GM23248 (cell line): ENCODE measurements at regions not wholly inside any gene's neighbourhood (a gene's known extent, or its start where the extent isn't known, plus 50 kb on each side); places are given as distances from the start of the nearest gene placed in this dataset.

Source experiments
- DNase-seq: peaks from one replicate; pipeline ENCODE4 v3.0.0-alpha.2; 2015
- H2AFZ ChIP-seq: fragments of 200-600 bp; sonication (generic); 2 replicates; pipeline ENCODE4 v1.6.1; 2016; ENCODE audit warnings: antibody characterized with exemption
- H3F3A ChIP-seq: fragments of 200-600 bp; sonication (generic); 2 replicates; pipeline ENCODE4 v1.6.1; 2016; ENCODE audit warnings: mild to moderate bottlenecking, antibody characterized with exemption, mixed run types; ENCODE audit not compliant: insufficient read depth
- H3K27ac ChIP-seq: fragments of 200-600 bp; sonication (generic); 2 replicates; pipeline ENCODE4 v1.5.1; 2016; ENCODE audit warnings: mild to moderate bottlenecking
- H3K27me3 ChIP-seq: fragments of 200-600 bp; sonication (generic); replicated peaks from 2 replicates; pipeline ENCODE4 v1.6.1; 2016; ENCODE audit warnings: mild to moderate bottlenecking; ENCODE audit not compliant: insufficient read depth
- H3K36me3 ChIP-seq: fragments of 200-600 bp; sonication (generic); 2 replicates; pipeline ENCODE4 v1.6.1; 2016; ENCODE audit warnings: low read depth, mild to moderate bottlenecking
- H3K4me1 ChIP-seq: fragments of 200-600 bp; sonication (generic); 2 replicates; pipeline ENCODE4 v1.6.1; 2016; ENCODE audit warnings: mild to moderate bottlenecking; ENCODE audit not compliant: insufficient read depth
- H3K4me2 ChIP-seq: fragments of 200-600 bp; sonication (generic); one replicate; pipeline ENCODE4 v1.6.1; 2016; ENCODE audit warnings: mild to moderate bottlenecking; ENCODE audit not compliant: unreplicated experiment
- H3K4me3 ChIP-seq: fragments of 200-600 bp; sonication (generic); 2 replicates; pipeline ENCODE4 v1.5.1; 2016; ENCODE audit warnings: mild to moderate bottlenecking
- H3K79me2 ChIP-seq: fragments of 200-600 bp; sonication (generic); 2 replicates; pipeline ENCODE4 v1.6.1; 2016; ENCODE audit warnings: mild to moderate bottlenecking; ENCODE audit not compliant: insufficient read depth
- H3K9ac ChIP-seq: fragments of 200-600 bp; sonication (generic); 2 replicates; pipeline ENCODE4 v1.6.1; 2016; ENCODE audit warnings: mild to moderate bottlenecking
- H3K9me2 ChIP-seq: fragments of 200-600 bp; sonication (generic); 2 replicates; pipeline ENCODE4 v1.6.1; 2016; ENCODE audit warnings: mixed run types, mild to moderate bottlenecking, moderate library complexity; ENCODE audit not compliant: insufficient read depth
- H3K9me3 ChIP-seq: fragments of 200-600 bp; sonication (generic); one replicate; pipeline ENCODE4 v1.6.1; 2017; ENCODE audit warnings: low read depth
- H4K20me1 ChIP-seq: fragments of 200-600 bp; sonication (generic); 2 replicates; pipeline ENCODE4 v1.6.0; 2016; ENCODE audit not compliant: insufficient read depth
- EZH2 ChIP-seq: fragments of 200-600 bp; sonication (generic); IDR thresholded peaks from 2 replicates; pipeline ENCODE4 v1.6.1; 2018; ENCODE audit warnings: antibody characterized with exemption, mild to moderate bottlenecking; ENCODE audit not compliant: insufficient read depth, poor library complexity, severe bottlenecking
- EZH2phosphoT487 ChIP-seq: fragments of 200-600 bp; sonication (generic); IDR thresholded peaks from 2 replicates; pipeline ENCODE4 v1.6.1; 2018; ENCODE audit warnings: antibody characterized with exemption, moderate library complexity, mild to moderate bottlenecking, low read depth; ENCODE audit not compliant: insufficient read depth
- WGBS, 2 experiments: methylation state at CpG; one replicate each; pipeline ENCODE4 v1.1.6; 2015 to 2017; ENCODE audit warnings: low lambda C conversion rate in 2 of 2, low coverage in 1 of 2; ENCODE audit errors: missing lambda C conversion rate in 2 of 2; 5-methylcytosine and 5-hydroxymethylcytosine counted together
- in situ Hi-C: fragments of 300-500 bp; cut with MboI; formaldehyde crosslinking; loops from 2 replicates; pipeline ENCODE4 v1.15.0; 2020

DNA sequence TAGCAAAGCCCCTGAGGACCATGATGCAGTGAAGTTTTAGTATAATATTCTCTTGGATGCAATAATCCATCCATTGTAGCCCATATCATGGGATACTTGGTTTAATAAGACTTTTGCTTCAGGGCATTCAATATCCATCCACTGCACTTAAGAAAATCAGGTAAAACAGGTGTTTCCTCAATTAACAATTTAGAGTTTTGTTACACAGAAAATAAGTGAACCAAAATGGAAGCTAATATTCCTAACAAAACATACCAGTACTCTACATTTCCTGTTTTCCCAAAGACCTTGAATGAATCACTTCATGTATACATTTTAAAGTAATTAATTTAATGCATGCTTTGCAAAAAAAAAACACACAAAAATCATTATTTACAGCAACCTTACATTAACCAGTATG lies 305.6 kb downstream of the NR2F1-AS1 start:
- Histone ChIP-seq H3F3A (peaks cover 17% of the 10 kb centered on the region), H3K9me3 (no peaks in the 10 kb centered on the region), H4K20me1 (no peaks in the 10 kb centered on the region), H3K4me3 (no peak overlapping the region), H3K36me3 (no peaks in the 10 kb centered on the region), H3K27me3 (no peaks in the 10 kb centered on the region), H3K79me2 (no peaks in the 10 kb centered on the region), H3K4me1 (peaks cover 21% of the 10 kb centered on the region), H2AFZ (no peak overlapping the region), H3K9me2 (no peaks in the 10 kb centered on the region), H3K27ac (no peak overlapping the region), H3K9ac (no peak overlapping the region), H3K4me2 (no peak overlapping the region)
- in situ Hi-C loops: no loop called here
- DNase-seq: no peak
- TF ChIP-seq EZH2 (no peak), EZH2phosphoT487 (no peak)

DNA sequence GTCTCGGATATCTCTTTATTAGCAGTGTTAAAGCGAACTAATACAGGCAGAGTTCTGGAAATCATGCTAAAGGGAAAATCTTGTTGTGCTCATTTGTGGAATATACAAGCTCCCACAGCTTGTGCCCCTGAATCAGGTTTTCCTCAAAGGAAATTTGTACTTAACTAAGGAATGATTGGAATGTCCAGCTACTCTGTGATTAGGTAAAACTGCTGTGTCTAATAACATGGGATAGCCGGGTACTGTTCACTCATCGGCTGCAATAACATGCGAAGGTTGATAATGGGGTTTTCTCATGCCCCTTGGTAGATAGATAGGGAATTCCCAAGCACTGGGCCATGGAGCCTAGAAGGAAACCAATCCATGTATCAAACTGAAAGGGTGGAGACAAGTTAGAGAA lies 306.7 kb downstream of the NR2F1-AS1 start:
- DNase-seq: peak; percentile 38
- Histone ChIP-seq H3K36me3 (no peaks in the 10 kb centered on the region), H2AFZ (no peak overlapping the region), H3K4me1 (peaks cover 18% of the 10 kb centered on the region), H3K27ac (no peak overlapping the region), H3K4me2 (no peak overlapping the region), H3K27me3 (no peaks in the 10 kb centered on the region), H3F3A (peaks cover 16% of the 10 kb centered on the region), H3K4me3 (no peak overlapping the region), H4K20me1 (no peaks in the 10 kb centered on the region), H3K9me2 (no peaks in the 10 kb centered on the region), H3K9me3 (no peaks in the 10 kb centered on the region), H3K79me2 (no peaks in the 10 kb centered on the region), H3K9ac (no peak overlapping the region)
- in situ Hi-C loops: no loop called here
- WGBS, 2 experiments: 75 to 79% methylated on average over 5 of the region's 5 CpGs
- TF ChIP-seq EZH2phosphoT487: no peak
- no peak for TF ChIP-seq EZH2

DNA sequence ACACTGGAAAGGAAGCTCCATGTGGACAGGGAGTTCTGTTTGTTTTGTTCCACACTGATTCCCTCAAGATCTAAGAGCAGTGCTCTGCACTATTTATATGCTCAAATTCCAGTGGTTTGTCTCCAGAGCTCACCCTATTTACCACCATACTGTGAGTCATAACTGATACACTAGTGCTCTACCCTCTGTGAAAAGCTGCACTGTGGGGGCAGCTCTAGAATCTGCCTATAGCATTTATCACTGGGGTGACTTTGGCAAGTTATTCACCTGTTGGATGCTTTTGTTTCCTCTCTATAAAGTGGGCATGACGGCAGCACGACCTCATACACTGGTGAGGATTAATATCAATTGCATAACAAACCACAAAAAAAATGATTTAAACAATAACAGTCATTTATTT lies 307.8 kb downstream of the NR2F1-AS1 start:
- 62% methylated on average over 2 of the region's 2 CpGs for WGBS, 2 experiments
- no peak overlapping the region for H2AFZ ChIP-seq

DNA sequence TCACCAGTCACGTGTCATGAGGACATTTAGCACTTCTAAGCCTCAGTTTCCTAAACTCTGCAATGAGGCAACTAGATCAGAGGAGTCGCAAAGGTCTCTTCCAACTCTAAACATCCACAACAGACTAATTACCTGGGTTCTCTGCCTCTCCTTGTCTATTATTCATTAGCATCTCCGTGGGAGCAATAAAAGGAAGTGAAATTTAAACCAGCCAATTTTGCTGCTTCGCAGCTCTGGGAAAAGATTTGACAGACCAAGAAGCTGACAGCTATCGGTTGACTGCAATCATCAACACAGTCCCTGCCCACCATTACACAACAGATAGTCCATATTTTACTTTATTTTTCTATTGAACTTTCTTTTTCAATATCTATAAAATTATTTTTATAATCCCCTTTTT lies 308.9 kb downstream of the NR2F1-AS1 start:
- no peak for TF ChIP-seq EZH2phosphoT487
- no peak for TF ChIP-seq EZH2
- Histone ChIP-seq H3K27ac (no peak overlapping the region), H3K4me3 (no peak overlapping the region), H3K9ac (no peak overlapping the region), H3K36me3 (no peaks in the 10 kb centered on the region), H3K27me3 (no peaks in the 10 kb centered on the region), H3K4me2 (no peak overlapping the region), H2AFZ (no peak overlapping the region), H3F3A (peaks cover 12% of the 10 kb centered on the region), H3K4me1 (peaks cover 14% of the 10 kb centered on the region), H3K79me2 (no peaks in the 10 kb centered on the region), H3K9me3 (no peaks in the 10 kb centered on the region), H3K9me2 (no peaks in the 10 kb centered on the region), H4K20me1 (no peaks in the 10 kb centered on the region)
- WGBS, 2 experiments: 81 to 86% methylated on average over 5 of the region's 5 CpGs
- DNase-seq: no peak
- in situ Hi-C loops: no loop called here

More for the DNA sequence above, 307.8 kb downstream of the NR2F1-AS1 start:
- Histone ChIP-seq H3F3A (peaks cover 12% of the 10 kb centered on the region), H3K27ac (no peak overlapping the region), H3K4me1 (peaks cover 14% of the 10 kb centered on the region), H3K4me3 (no peak overlapping the region), H3K9me2 (no peaks in the 10 kb centered on the region), H3K9ac (no peak overlapping the region), H3K27me3 (no peaks in the 10 kb centered on the region), H3K4me2 (no peak overlapping the region), H3K36me3 (no peaks in the 10 kb centered on the region), H3K9me3 (no peaks in the 10 kb centered on the region), H4K20me1 (no peaks in the 10 kb centered on the region), H3K79me2 (no peaks in the 10 kb centered on the region)
- in situ Hi-C loops: no loop called here
- TF ChIP-seq EZH2phosphoT487 (no peak), EZH2 (no peak)
- peak; percentile 54 for DNase-seq

DNA sequence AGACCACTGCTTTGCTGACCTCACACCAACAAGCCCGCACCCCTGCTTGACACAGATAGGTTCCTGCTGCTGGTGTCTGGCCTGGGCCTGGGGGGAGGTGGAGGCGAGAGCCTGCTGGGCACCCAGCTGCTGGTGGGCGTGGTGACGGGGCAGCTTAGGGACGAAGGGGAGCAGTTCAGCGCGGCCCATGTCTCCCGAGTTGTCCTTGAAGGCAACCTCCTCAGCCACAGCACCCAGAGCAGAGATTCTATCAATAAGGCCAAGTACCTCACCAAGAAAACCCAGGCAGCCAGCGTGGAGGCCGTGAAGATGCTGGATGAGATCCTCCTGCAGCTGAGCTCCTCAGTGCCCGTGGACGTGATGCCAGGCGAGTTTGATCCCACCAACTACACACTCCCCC lies 313.3 kb downstream of the NR2F1-AS1 start:
- WGBS, 2 experiments: 90 to 96% methylated on average over 12 to 13 of the region's 13 CpGs
- in situ Hi-C loops: no loop called here

More for the DNA sequence above, 313.3 kb downstream of the NR2F1-AS1 start:
- Histone ChIP-seq H3K9ac (no peak overlapping the region), H3K9me2 (no peaks in the 10 kb centered on the region), H3K27me3 (no peaks in the 10 kb centered on the region), H2AFZ (no peak overlapping the region), H3K4me2 (no peak overlapping the region), H4K20me1 (no peaks in the 10 kb centered on the region), H3K4me3 (no peak overlapping the region), H3K79me2 (no peaks in the 10 kb centered on the region), H3F3A (peaks cover 4% of the 10 kb centered on the region), H3K9me3 (no peaks in the 10 kb centered on the region), H3K36me3 (no peaks in the 10 kb centered on the region), H3K4me1 (0 out of 2 replicates have a peak, but pooled peaks cover 1% of the 10 kb centered on the region), H3K27ac (no peak overlapping the region)
- no peak for DNase-seq
- TF ChIP-seq EZH2phosphoT487: no peak
